ENCODE measurements at regions not wholly inside any gene's neighbourhood (a gene's known extent, or its start where the extent isn't known, plus 50 kb on each side); places are given as distances from the start of the nearest gene placed in this dataset.

DNA sequence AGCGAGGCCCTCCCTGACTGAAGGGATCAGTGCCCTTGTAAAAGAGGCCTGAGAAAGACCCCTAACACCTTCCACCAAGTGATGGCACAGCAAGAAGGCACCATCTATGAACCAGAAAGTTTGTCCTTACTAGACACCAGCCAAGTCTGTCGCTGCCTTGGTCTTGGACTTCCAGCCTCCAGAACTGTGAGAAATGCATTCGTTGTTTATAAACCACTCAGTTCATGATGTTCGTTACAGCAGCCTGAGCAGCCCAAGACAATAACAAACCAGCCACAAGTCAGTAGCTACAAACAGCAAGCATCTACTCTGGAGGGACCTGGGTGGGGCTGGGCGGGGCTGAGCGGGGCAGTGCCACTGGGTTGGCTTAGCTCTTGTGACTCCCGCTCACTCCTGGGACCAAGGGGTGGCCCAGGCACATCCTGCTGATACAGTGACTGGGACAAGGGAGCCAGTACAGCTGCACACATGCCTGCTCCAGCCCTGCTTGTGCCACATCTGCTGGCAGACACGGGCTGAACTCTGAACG is 234.9 kb downstream of the IRF8 start:
- TF ChIP-seq POLR2AphosphoS5 (IDR thresholded peaks at IDR 0.05): no peak
- no peak for TF ChIP-seq CTCF (IDR thresholded peaks at IDR 0.05)
- no peak for TF ChIP-seq POLR2A (IDR thresholded peaks at IDR 0.05)
